Natural killer cell (primary cell): ENCODE measurements at regions not wholly inside any gene's neighbourhood (a gene's known extent, or its start where the extent isn't known, plus 50 kb on each side); places are given as distances from the start of the nearest gene placed in this dataset.

Source experiments
- ATAC-seq, 3 donors: fragments of 150-1000 bp in 2 of 3; fragments of 200-7000 bp in 1 of 3; cut with Tn5 transposase; 1 replicate in 1 of 3; 2 replicates in 2 of 3; pipeline ENCODE4 v1.10.0; 2021; ENCODE audit warnings: mild to moderate bottlenecking in 2 of 3, moderate library complexity in 2 of 3
- DNase-seq, 2 donors: peaks; one replicate each; pipeline versions ENCODE4 v3.0.0 to v3.0.0-alpha.2; 2013 to 2021; ENCODE audit warnings: mixed read lengths in 1 of 2
- H3K27ac ChIP-seq: one replicate; pipeline ENCODE4 v1.5.1; 2013; ENCODE audit warnings: mild to moderate bottlenecking, low read length
- H3K27me3 ChIP-seq: one replicate; pipeline ENCODE4 v1.6.1; 2013; ENCODE audit warnings: low read length; ENCODE audit not compliant: control insufficient read depth, insufficient read depth
- H3K36me3 ChIP-seq: one replicate; pipeline ENCODE4 v1.6.1; 2013; ENCODE audit warnings: low read length; ENCODE audit not compliant: control insufficient read depth, insufficient read depth
- H3K4me1 ChIP-seq: one replicate; pipeline ENCODE4 v1.6.1; 2013; ENCODE audit warnings: low read length; ENCODE audit not compliant: control insufficient read depth, insufficient read depth
- H3K4me3 ChIP-seq: one replicate; pipeline ENCODE4 v1.5.1; 2013; ENCODE audit warnings: low read length
- H3K9me3 ChIP-seq: one replicate; pipeline ENCODE4 v1.6.1; 2013; ENCODE audit warnings: low read length; ENCODE audit not compliant: control insufficient read depth, insufficient read depth
- H3K27ac Mint-ChIP-seq, 2 donors: one replicate each; pipeline ENCODE4 v1.8.0; 2022; ENCODE audit warnings: mild to moderate bottlenecking in 2 of 2, mixed read lengths in 2 of 2, moderate library complexity in 1 of 2
- H3K27me3 Mint-ChIP-seq, 2 donors: one replicate each; pipeline ENCODE4 v1.8.0; 2022; ENCODE audit warnings: low read depth in 2 of 2, mixed read lengths in 2 of 2
- H3K36me3 Mint-ChIP-seq: one replicate; pipeline ENCODE4 v1.8.0; 2022; ENCODE audit warnings: mixed read lengths
- H3K4me1 Mint-ChIP-seq, 2 donors: one replicate each; pipeline ENCODE4 v1.8.0; 2022; ENCODE audit warnings: mixed read lengths in 2 of 2
- H3K4me3 Mint-ChIP-seq: one replicate; pipeline ENCODE4 v1.8.0; 2022; ENCODE audit warnings: mild to moderate bottlenecking, moderate library complexity, mixed read lengths
- H3K9me3 Mint-ChIP-seq, 2 donors: one replicate each; pipeline ENCODE4 v1.8.0; 2022; ENCODE audit warnings: mixed read lengths in 2 of 2
- CTCF ChIP-seq: fragments of 200-600 bp; IDR thresholded peaks from one replicate; pipeline ENCODE4 v1.8.0; 2022; ENCODE audit warnings: antibody characterized with exemption
- whole genome bisulfite sequencing: methylation state at CpG from one replicate; pipeline ENCODE4 v1.1.7; 2013; ENCODE audit warnings: missing lambda C conversion rate; ENCODE audit not compliant: insufficient coverage; 5-methylcytosine and 5-hydroxymethylcytosine counted together
- intact Hi-C: fragments of 100-400 bp; cut with micrococcal nuclease; formaldehyde crosslinking; loops from one replicate; pipeline ENCODE4 v1.14.2; 2022

- H3K27ac Mint-ChIP-seq, result no peak overlapping the region
- no peak overlapping the region for H3K4me3 ChIP-seq
- H3K27me3 Mint-ChIP-seq, result peaks cover 19 to 23% of the 10 kb centered on the region in 2 donors
- 72% methylated on average over 2 of the region's 2 CpGs for WGBS
- no peak for TF ChIP-seq CTCF
- no peaks in the 10 kb centered on the region for H3K4me1 ChIP-seq
- H3K27me3 ChIP-seq, result no peaks in the 10 kb centered on the region
- H3K36me3 ChIP-seq, result no peaks in the 10 kb centered on the region
- no peaks in the 10 kb centered on the region for H3K36me3 Mint-ChIP-seq
- H3K9me3 ChIP-seq, result no peaks in the 10 kb centered on the region
- no peak for ATAC-seq
- H3K4me1 Mint-ChIP-seq, result no peaks in the 10 kb centered on the region
- H3K4me3 Mint-ChIP-seq, result no peak overlapping the region
- intact Hi-C loops, result no loop called here
- DNase-seq, result no peak
- no peaks in the 10 kb centered on the region for H3K9me3 Mint-ChIP-seq
- H3K27ac ChIP-seq, result no peak overlapping the region
These were observed 90.8 kb upstream of the CCDC190 start for GRCh38 chr1:162951553-162952315.

GRCh38 chr1:162950187-162950586, 89.2 kb upstream of the CCDC190 start:
- Mint-ChIP-seq H3K9me3 (no peaks in the 10 kb centered on the region), H3K27ac (no peak overlapping the region), H3K27me3 (peaks cover 24 to 26% of the 10 kb centered on the region in 2 donors), H3K36me3 (no peaks in the 10 kb centered on the region), H3K4me3 (no peak overlapping the region), H3K4me1 (no peaks in the 10 kb centered on the region)
- H3K27ac ChIP-seq, result no peak overlapping the region
- intact Hi-C loops, result no loop called here
- H3K36me3 ChIP-seq, result no peaks in the 10 kb centered on the region
- no peak for ATAC-seq
- no peak for DNase-seq
- H3K4me3 ChIP-seq, result no peak overlapping the region
- H3K27me3 ChIP-seq, result no peaks in the 10 kb centered on the region
- no peak for TF ChIP-seq CTCF
- no peaks in the 10 kb centered on the region for H3K4me1 ChIP-seq
- H3K9me3 ChIP-seq, result no peaks in the 10 kb centered on the region

- Mint-ChIP-seq H3K4me3 (no peak overlapping the region), H3K27ac (no peak overlapping the region), H3K9me3 (no peaks in the 10 kb centered on the region), H3K4me1 (no peaks in the 10 kb centered on the region), H3K36me3 (no peaks in the 10 kb centered on the region), H3K27me3 (peaks cover 12 to 37% of the 10 kb centered on the region in 2 donors)
- DNase-seq, result no peak
- no peaks in the 10 kb centered on the region for H3K4me1 ChIP-seq
- intact Hi-C loops, result no loop called here
- H3K27ac ChIP-seq, result no peak overlapping the region
- no peaks in the 10 kb centered on the region for H3K36me3 ChIP-seq
- no peak for ATAC-seq
- H3K4me3 ChIP-seq, result no peak overlapping the region
- no peak for TF ChIP-seq CTCF
- no peaks in the 10 kb centered on the region for H3K27me3 ChIP-seq
- WGBS, result 95% methylated on average over 3 of the region's 4 CpGs
- H3K9me3 ChIP-seq, result no peaks in the 10 kb centered on the region
These were observed 85.7 kb upstream of the CCDC190 start for GRCh38 chr1:162946701-162947100.
